NCI-H146 (cell line): ENCODE measurements at regions not wholly inside any gene's neighbourhood (a gene's known extent, or its start where the extent isn't known, plus 50 kb on each side); places are given as distances from the start of the nearest gene placed in this dataset.

Experiments
- DNase-seq: peaks from one replicate; lab custom pipeline; 2025; lab: John Stamatoyannopoulos, UW

DNA sequence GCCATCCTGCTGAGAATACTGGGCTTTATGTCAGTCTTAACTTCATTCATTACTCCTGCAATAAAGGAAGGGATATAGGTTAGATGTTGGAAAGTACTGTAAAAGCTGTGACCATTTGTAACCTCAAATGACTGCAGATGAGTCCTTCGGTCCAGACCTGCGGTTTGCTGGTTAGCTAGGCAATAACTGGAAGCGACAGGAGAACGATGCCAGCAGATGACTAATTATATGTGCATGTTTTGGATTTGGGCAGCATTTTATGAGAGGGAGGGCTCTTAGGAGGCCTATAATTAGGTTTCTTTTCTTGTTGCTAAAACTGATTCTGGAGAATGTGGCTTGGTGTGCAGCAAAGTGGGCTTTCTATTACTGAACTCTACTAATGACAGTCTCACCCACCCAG is 205.6 kb downstream of the TMEM182 start:
- DNase-seq, result no peak

- no peak for DNase-seq
Measured at GRCh38 chr2:102968375-102968774, 206.5 kb downstream of the TMEM182 start.

- no peak for DNase-seq
Measured at GRCh38 chr2:102971701-102972100, 209.9 kb downstream of the TMEM182 start.

- DNase-seq, result peak; percentile 6
Measured at GRCh38 chr2:102975996-102976975, 214.5 kb downstream of the TMEM182 start.

GRCh38 chr2:102977426-102978090 is 215.7 kb downstream of the TMEM182 start:
- DNase-seq, result no peak

DNA sequence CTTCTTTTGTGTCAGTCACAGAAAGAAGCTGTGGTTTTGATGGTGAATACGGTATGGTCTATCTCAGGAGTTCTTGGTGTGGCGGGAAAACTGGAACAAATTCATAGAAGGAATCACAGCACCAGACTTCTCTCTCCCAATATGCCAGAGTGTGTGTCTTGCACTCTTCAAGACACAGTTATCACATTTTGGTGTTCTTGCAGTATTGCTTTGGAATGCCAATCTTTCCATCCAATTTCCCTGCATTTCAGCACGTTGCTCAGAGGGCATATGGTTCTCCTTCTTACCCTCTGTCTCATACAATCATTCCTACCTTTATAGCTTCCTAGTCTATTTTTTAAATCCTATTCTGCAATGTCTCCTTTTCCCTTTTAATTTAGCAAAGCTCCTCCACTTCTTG is 216.3 kb downstream of the TMEM182 start:
- no peak for DNase-seq

- no peak for DNase-seq
Measured at GRCh38 chr2:102979429-102979828, 217.6 kb downstream of the TMEM182 start.

- no peak for DNase-seq
Measured at GRCh38 chr2:102983786-102984185, 222.0 kb downstream of the TMEM182 start.

GRCh38 chr2:102986826-102987490 is 225.1 kb downstream of the TMEM182 start:
- DNase-seq, result no peak

GRCh38 chr2:102992607-102993006 is 230.8 kb downstream of the TMEM182 start:
- no peak for DNase-seq

- DNase-seq, result no peak
Measured at GRCh38 chr2:102999958-103000357, 238.1 kb downstream of the TMEM182 start.

DNA sequence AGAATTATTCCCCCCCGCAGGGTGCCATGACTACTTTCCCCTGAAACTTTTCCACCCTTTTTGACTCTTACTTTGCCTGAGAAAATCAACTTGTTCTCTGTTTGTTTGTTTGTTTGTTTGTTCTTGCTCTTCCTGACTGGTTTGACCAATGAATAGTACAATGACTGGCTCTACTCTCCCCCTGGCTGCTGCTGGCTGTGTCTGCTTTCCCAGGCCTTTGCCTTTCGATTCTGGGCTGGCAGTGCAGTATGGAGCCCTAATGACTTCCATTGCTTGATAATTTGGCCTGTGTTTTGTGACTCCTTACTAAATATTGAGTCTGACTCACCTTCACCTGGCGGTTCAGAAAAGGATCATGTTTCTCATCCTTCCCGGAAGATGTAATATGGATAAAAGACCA is 241.1 kb downstream of the TMEM182 start:
- DNase-seq, result no peak

DNA sequence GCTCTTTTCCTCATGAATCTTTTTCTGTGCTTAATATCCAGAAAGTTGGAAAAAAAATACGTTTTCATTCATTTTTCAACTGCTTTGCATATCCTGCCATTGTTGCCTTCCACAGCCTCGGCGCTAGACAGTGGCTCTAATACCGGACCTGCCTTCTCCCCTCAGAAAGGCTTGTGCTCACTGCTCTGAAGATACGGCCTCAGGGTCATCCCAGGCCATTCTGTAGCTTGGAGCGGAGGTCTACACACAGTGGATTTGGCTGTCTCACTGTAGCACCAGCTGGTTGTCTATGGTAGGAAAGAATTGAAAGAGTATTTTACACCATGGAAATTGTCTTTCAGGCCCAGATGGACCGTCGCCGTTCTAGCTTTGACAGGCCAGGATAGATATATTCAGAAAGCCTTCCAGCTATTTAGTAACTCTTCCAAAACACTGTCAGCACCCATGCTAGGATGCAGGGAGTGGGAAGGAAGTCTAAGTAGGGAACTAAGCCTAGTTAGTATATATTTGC is 242.0 kb downstream of the TMEM182 start:
- no peak for DNase-seq

GRCh38 chr2:103004426-103004942 is 242.7 kb downstream of the TMEM182 start:
- no peak for DNase-seq

GRCh38 chr2:103005393-103005792 is 243.6 kb downstream of the TMEM182 start:
- DNase-seq, result no peak

- no peak for DNase-seq
Measured at GRCh38 chr2:103007086-103007485, 245.3 kb downstream of the TMEM182 start.

DNA sequence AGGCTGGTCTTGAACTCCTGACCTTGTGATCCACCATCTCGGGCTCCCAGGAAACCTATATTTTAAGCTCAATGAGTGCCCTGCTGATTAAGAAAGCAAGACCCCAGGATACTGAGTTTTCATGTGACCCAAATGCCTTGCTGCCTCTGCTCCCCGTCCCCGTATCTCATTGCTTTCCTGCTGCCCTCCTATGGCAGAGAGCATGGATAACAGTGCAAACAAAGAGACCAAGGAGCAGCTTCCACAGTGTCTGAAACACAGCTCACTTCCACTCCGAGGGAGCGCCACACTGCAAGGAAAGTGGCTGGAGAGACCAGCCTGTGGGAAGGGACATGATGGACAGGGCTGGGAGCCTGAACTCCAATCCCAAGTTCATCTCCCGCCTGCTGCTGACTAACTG is 246.8 kb downstream of the TMEM182 start:
- DNase-seq, result no peak

GRCh38 chr2:103009871-103010270 is 248.0 kb downstream of the TMEM182 start:
- no peak for DNase-seq

GRCh38 chr2:103010306-103010705 is 248.5 kb downstream of the TMEM182 start:
- no peak for DNase-seq

DNA sequence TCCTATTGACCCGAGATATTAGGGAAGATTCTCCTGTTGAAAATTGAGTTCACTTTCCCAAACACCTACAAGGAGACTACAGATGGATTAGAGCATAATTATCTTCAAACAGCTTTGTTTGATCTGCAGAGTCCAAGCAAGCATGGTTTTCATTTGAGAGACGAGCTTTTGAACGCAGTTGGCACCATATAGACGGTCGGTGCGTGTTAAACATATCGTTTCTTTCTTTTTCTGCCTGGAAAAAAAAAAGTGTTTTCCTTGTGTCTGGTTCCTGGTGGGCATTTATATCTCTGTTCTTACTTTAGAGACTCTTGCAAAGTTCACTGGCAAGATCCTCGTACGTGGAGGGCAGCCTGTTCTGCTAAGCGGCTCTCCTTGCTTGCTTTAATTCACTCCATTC is 248.9 kb downstream of the TMEM182 start:
- DNase-seq, result no peak

GRCh38 chr2:103012590-103012989 is 250.8 kb downstream of the TMEM182 start:
- no peak for DNase-seq

GRCh38 chr2:103025056-103025455 is 263.2 kb downstream of the TMEM182 start:
- DNase-seq, result no peak
